Ovary (tissue), 3 donors: ENCODE measurements at regions not wholly inside any gene's neighbourhood (a gene's known extent, or its start where the extent isn't known, plus 50 kb on each side); places are given as distances from the start of the nearest gene placed in this dataset.

Experiments used
- CTCF ChIP-seq, 3 donors: fragments of 450-650 bp in 2 of 3; fragments of 200-600 bp in 1 of 3; IDR thresholded peaks; one replicate each; pipeline versions ENCODE4 v1.5.1 to v1.8.0; 2016 to 2022; ENCODE audit warnings: antibody characterized with exemption in 3 of 3, mild to moderate bottlenecking in 1 of 3
- EP300 ChIP-seq: sonication (generic); formaldehyde crosslinking; IDR thresholded peaks from one replicate; pipeline ENCODE4 v1.6.1; 2017; ENCODE audit warnings: antibody characterized with exemption
- POLR2A ChIP-seq: fragments of 450-650 bp; IDR thresholded peaks from one replicate; pipeline ENCODE4 v1.6.1; 2017; ENCODE audit warnings: antibody characterized with exemption, mild to moderate bottlenecking, moderate library complexity
- donor health status: DM: no; HTN: no; CAD: no.

- TF ChIP-seq POLR2A (no peak), EP300 (no peak), CTCF (IDR thresholded peaks at IDR 0.05) (no peak)
Measured at GRCh38 chr3:71940486-71940885, 155.5 kb upstream of the PROK2 start.
